HG02973 (cell line): ENCODE measurements at regions not wholly inside any gene's neighbourhood (a gene's known extent, or its start where the extent isn't known, plus 50 kb on each side); places are given as distances from the start of the nearest gene placed in this dataset.
A peak's percentile ranks its signal among the peaks of the same experiment; 100 is the strongest.
"Not testable (repeated sequence)": the region's sequence is repeated elsewhere in the genome, so short reads cannot be mapped to it uniquely, and the experiment has no call there.

Source experiments
- ATAC-seq: cut with Tn5 transposase; IDR thresholded peaks from one replicate; pipeline ENCODE4 v1.9.1; 2021; ENCODE audit warnings: moderate library complexity; ENCODE audit not compliant: unreplicated experiment

DNA sequence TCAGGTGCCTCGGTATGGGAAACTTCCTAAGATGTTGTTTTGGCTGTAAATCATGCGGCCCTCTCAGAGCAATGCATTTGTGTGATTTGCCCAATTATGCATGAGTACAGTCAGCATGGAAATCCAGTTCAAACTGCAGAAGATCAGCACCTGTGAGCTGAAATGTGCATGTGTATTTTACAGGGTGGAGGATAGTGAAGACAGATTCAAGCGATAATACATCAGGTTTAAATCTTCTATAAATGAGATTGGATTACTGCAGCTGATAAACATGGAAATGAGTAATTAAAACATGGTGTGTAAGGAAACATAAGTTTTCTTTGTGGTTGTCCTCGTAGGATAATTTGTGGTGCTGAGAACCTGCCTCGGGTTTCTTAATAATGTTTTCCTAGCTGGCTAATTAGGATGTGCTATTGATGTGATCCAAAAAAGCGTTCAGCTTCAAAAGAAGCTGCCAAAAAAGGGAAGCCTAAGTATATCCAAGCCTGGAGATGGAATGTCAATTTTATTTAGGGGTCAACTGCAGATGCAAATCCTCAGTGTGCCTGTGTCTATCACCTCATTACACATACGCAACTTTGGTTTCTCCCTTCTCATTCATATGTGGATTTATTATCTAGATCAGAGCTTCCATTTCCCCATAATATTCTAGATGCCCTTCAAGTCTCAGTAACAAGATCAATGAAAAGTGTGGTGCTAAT lies 117.1 kb upstream of the CCDC28A start:
- no peak for ATAC-seq

DNA sequence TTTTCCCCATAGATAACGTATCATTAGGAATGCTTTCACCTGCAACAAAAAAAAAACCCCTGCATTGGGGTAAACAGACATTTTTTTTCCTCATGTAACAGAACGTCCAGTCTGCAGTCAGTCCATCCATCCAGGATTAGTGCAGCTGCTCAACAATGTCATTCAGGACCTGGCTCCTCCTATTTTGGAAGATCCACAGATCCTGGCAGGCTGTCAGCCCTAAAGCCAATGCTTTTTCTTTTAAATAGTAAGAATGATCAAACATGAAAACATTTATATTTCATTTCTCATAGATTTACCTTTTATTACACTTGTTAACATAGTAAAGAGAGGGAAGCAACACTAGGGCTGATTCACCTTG lies 116.5 kb upstream of the CCDC28A start:
- ATAC-seq = no peak

DNA sequence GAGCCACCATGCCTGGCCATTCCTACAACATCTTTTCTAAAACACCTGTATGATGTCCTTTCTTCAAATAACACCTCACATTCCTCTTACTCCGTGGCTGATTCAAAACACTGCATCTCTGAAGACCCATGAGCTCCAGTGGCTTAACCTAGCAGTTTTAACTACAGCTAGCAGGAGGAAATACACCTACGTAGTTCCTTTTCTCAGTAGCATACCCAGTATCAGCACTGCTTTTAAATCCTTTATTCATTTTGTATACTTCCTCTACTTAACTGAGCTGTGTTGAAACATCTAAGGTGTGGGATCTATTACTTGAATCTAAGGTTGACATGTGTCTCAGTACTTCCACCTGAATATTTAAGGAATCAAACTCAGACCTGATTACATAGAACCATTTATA lies 113.6 kb upstream of the CCDC28A start:
- ATAC-seq = no peak

DNA sequence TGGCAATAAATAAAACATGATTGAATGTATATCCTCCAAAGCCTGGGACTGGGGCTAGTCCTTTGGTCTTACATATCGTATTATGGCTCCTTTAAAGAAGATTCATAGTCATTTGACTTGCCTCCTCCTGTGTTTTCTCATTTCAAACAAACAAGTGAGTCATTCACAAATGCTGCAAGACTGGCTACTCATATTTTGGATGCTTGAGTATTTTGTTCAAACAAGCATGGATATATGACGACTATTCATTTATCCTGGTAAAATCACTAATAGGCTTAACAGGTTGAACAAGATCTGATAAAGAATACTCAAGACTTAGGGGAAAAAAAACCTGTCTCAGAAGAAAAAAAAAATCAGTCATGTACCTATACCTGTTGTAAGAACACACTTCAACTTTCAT lies 111.1 kb upstream of the CCDC28A start:
- no peak for ATAC-seq

DNA sequence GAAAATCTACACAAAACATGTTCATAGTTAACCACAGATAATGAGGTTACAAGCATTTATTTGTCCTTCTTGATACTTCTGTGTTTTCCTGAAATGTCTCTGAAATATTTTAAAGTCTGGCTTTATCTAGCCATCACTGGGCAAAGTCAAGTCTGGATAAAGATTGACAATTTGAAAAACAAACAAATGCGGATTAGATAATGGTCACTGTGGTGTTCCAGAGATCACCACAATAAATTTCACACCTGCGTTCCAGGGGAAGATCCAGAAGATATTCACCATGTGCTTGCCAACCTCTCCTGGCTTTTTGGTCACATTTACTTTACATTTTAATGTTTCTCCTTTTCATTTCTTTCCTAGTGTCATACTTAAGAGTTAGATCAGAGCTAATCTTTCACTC lies 109.7 kb upstream of the CCDC28A start:
- ATAC-seq = no peak

DNA sequence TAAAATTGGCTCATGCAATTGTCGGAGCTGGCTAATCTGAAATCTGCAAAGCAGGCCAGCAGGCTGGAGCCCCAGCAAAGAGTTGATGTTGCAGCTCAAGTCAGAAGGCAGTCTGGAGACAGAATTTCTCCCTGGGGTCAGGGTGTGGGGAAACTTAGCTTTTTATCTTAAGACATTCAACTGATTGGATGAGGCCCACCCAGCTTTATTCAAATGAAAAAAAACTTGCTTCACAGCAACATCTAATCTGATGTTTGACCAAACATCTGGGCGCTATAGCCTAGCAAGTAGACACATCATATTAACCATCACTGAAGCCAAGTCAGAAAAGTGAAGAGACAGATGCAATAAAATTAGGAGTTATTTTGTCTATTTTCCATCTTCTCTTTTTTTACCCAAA lies 108.8 kb upstream of the CCDC28A start:
- ATAC-seq = no peak

DNA sequence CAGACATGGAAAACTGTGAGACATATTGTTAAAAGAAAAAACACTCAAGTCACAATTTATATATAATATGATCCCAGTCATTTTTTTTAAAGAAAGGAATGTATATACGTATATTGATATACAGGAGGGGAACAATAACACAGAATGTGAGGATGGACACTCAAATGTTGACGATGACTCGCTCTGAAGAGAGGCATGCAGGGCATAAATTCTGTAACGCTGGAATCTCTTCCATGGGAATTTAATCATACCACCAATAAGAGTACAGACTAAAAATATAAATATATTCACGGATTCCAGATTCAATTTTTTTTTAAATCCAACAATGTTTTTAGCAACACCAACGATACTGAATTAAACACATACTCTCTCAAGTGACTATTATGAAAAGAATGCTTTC lies 106.9 kb upstream of the CCDC28A start:
- ATAC-seq = no peak

DNA sequence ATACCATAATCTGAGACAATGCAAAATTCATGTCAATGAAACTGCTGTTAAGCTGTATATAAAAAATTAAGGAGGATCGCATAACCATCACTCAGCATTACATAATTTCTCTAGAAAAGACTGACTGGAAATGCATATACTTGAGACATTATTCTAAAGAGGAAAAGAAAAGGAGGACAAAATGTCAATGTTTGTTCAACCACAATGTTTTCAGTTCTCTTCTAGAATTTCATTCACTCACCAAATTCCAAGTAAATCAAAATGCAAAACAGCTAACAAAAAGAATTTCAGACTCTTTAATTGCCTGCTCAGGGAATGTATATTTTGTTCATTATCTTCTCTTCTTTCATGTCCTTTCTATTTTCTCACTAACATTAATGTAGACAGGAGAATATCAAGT lies 106.2 kb upstream of the CCDC28A start:
- ATAC-seq = no peak

DNA sequence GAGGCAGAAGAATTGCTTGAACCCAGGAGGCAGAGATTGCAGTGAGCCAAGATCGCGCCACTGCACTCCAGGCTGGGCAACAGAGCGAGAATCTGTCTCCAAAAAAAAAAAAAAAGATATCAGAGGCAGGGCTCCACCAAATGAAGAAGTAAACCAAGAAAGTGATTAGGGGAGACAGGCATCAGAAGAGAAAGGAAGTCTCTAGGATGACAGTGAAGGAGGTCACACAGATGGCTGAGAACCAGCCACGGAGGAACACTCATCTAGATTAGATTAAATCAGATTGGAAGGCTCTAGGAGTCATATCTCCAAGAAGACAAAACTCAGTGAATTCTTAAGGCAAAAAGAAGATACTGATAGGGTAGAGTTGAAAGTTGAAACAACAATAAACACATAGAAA lies 102.2 kb upstream of the CCDC28A start:
- ATAC-seq = no peak

DNA sequence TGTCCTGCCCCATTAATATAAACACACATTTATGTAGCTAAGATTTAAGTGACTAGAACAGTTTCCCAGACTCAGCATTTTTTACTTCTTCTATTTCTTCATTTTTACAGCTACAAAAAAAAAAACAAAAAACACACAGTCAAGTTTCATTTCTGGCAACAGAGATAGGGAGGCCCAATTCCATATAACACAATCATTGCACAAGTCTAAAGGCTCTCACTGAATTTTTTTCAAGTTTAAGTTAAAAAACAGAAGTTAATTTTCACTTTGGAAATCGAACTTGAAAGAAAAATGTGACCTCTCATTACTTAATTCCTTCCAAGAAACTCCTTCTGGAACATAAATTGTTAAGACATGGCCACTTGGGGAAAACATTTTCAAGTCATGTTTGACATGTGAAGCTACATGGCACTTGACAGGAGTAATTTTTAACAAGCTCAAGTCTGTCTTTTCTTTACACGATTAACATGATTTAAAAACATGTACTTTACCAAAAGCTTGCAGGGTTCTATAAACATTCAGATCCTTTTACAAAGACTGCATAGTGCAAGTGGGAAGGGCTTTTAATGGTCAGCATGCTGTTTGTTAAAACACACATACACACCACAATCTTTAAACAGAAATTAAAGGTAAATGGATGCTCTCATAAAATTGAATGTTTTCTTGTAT lies 100.1 kb upstream of the CCDC28A start:
- ATAC-seq = no peak

DNA sequence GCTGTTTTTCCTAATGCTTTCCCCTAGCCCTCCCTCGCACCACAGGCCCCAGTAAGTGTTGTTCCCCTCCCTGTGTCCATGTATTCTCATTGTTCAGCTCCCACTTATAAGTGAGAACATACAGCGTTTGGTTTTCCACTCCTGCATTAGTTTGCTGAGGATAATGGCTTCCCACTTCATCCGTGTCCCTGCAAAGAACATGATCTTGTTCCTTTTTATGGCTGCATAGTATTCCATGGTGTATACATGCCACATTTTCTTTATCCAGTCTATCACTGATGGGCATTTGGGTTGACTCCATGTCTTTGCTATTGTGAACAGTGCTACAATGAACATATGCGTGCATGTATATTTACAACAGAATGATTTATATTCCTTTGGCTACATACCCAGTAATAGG lies 99.1 kb upstream of the CCDC28A start:
- not testable (repeated sequence) for ATAC-seq

DNA sequence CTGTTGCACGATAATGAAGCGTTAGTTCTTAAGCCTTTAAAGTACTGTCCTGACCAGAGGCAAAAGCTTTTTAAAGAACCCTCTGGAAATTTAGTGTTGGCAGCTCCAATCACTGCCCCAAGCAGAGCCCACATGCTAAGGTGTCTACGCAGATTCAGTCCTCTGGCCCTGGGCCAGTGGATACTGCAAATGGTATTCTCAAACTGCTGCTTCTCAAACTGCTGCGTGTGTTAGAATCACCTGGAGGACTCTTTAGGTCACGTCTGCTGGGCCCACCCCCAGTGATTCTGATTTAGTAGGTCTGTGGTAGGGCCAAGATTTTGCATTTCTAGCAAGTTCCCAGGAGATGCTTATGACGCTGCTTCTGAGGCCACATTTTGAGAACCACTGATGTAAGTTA lies 96.0 kb upstream of the CCDC28A start:
- no peak for ATAC-seq

DNA sequence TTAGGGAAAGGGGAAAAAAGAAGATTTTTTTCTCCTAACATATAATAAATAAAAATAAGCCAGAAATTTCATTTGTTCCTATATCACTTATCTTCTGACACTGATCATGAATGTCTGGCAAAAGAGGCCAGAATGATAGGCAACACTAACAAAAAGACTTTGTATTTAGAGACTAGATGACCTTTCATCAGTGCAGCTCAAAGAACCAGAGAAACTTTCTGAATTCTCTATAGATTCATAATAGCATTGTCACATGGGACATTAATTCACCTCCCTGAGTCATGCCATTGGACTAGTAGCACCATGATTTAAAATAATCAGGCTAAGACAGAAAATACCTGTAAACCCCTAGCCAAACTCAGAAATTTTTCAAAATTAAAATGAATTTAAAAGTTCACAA lies 95.4 kb upstream of the CCDC28A start:
- ATAC-seq = no peak

DNA sequence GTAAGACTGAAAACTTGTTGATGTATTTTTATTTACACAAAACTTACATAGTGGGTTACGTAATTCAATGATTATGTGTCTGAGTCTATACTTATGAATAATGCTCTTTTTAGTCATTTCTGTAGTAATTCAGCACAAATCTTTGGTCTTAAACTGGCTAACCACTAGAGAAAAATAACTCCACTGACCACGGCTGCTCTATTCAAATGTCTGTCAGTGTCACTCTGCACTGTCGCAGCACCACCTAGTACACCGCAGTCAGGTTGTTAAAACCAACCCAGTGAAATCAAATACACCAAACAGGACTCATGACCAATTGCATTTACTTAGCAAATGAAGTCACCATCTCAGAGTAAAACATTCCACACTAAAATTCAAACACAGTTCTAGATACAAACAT lies 93.5 kb upstream of the CCDC28A start:
- ATAC-seq = no peak

DNA sequence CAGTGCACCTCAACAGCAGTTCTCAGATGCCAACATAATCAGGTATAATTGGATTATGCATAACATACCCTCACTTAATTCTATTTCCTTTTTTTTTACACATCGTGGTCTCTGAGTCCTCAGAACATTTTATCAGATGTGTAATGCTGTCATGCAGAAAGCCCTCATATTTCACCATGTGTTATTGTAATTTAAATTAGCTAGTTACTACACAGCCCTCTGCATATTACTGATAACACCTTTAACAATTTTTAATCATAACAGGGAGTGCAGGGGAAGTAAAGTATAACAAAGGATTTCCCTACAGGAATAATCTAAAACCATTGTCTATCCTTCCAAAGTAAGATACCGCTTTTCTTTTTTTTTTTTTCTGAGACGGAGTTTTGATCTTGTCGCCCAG lies 91.9 kb upstream of the CCDC28A start:
- no peak for ATAC-seq

DNA sequence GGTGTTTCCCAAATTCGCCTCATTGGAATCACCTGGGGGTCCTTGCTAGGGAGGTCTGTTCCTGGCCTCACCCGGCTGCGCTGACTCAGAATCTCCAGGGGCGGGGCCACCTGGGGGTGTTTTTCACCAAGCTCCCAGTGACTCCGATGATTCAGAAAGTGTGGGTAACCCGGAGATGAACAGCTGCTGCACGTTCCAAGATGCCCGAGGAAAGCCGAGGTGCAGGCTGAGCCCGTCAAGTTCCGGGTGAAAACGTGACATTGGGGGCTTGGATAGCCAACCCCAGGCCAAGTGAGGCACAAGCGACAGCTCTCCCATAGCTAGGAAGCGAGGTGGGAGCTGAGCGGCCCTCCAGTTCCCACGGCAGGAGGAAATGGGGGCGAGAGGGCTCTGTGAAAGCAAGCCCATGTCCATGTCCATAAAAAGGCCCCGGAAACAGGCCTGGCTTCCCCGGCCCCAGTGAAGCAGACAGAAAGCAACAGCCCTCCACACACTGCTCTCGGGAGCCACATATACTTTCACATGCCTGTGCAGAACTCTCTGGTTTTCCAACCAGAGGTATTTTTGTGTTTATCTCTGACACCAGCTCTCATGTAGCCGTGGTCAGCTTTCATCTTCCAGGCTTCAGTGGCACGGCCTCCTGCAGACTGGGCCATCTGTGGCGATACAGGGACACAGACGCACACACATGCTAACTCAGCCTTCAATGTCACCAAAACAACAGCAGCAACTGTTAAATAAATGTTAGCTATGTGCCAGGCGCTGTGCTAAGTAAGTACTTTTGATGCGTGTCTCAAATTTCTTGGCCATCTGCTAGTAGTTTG lies 90.7 kb upstream of the CCDC28A start:
- ATAC-seq = no peak

DNA sequence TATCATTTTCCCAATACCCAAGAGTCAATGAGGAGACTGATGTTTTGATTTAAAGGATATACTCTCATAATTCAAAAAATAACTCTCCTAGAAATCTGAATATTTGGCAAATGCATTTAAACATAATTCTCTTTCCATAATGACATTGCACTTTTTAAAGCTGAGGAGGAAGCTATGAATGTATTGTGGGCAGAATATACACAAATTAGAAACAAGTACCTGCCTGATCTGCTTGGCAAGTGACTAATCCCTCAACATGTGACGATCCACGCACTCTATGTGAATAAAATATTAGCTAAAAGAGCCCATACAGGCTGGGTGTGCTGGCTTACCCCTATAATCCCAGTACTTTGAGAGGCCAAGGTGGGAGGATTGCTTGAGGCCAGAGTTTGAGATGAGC lies 88.3 kb upstream of the CCDC28A start:
- ATAC-seq = no peak

DNA sequence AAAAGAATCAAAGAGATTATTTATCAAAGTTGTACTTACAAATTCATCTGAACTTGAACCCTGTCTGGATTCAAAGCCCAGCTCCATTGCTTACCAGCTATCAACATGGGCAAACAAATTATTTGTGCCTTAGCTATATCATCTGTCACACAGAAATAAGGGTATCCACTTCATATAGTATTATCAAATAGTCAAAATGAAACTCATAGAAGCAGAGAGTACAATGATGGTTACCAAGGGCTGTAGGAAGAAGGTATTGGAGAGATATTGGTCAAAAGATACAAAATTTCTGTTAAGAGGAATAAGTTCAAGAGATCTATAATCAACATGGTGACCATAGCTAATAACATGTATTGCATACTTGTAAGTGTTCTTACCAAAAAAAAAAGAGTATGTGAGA lies 87.8 kb upstream of the CCDC28A start:
- ATAC-seq = no peak

DNA sequence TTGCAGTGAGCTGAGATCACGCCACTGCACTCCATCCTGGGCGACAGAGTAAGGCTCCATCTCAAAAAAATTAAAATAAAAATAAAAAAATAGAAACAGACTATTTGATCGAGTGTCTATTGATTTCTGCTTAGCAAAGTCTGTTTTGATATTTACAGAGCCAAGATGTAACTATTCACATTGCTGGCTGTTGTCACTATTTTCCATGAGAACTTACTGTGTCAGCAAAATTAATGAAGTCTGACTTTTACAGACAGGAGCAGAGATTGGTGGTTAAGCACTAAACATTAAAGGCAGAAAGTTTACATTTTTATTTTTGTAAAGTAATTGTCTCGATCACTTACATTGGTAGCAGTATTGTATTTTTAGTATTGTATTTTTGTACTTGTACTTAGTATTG lies 85.0 kb upstream of the CCDC28A start:
- no peak for ATAC-seq

DNA sequence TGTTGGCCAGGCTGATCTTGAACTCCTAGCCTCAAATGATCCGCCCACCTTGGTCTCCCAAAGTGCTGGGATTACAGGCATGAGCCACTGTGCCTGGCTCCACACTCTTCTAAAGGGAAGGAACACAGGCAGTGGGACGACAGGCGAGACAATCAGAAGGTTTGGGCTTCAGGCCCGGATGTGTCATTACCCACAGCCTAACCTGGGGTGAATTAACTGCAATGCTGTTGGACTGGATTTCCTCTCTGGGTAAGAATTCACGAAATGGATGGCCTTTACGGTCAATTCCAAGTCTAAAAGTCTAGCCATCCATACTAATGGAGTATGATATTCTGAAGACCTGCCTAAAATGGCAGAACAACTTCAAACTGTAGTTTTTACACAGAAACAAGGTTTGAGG lies 83.7 kb upstream of the CCDC28A start:
- ATAC-seq = no peak

DNA sequence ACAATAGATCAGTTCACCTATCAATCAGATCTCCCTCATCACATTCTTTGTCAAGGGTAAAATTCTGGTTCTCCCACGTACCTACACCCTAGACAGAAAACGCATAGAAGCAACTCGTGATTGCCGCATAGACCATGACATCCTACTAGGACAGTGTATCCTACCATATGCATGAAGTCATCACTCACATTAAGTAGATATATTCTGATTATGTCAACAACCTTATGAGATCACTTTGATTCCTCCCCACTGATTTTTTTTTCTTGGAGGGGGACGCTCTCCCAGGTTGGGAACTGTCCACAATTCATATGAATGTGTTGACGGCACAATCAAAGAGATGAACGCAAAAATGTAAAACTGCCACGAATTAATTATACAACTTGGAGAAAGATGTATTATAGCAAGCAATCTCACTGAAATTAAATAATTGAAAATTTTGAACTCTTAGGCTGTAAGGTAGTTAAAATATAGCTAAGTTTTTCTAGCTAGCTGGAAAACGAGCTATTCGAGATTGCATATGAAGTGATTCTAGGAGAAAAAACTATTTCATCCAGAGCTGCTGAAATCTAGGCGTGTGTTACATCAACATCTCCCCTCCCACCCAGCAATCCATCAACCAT lies 82.5 kb upstream of the CCDC28A start:
- no peak for ATAC-seq

DNA sequence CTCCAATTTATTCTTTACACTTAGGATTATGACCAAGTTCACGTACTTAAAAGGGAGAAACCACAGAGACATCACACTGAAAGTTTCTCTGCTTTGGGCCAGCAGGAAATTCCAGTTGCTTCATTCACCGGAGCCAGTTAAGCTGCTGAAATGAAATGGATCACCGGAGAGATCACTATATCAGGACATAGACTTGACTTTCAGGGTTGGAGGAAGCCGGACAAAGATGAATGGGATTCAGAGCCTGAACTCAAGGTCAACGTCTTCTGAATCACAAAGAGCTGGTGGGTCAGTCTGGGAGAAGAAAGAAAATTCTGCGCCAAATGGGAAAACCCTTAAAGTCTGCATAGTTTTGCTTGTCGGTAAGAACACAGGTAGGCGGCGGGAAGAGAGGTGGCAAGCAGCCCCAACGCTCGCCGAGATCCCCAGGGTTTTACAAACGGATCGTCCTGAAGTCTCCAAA lies 81.9 kb upstream of the CCDC28A start:
- ATAC-seq = peak; percentile 5
